HG03103 (cell line): ENCODE measurements at regions not wholly inside any gene's neighbourhood (a gene's known extent, or its start where the extent isn't known, plus 50 kb on each side); places are given as distances from the start of the nearest gene placed in this dataset.
"Not testable (repeated sequence)": the region's sequence is repeated elsewhere in the genome, so short reads cannot be mapped to it uniquely, and the experiment has no call there.

ENCODE experiments used
- ATAC-seq: cut with Tn5 transposase; IDR thresholded peaks from one replicate; pipeline ENCODE4 v1.9.1; 2021; ENCODE audit warnings: low read depth; ENCODE audit not compliant: unreplicated experiment

- no peak for ATAC-seq
Measured at GRCh38 chr11:49499117-49499516, 290.7 kb upstream of the FOLH1 start.

- ATAC-seq = no peak
Measured at GRCh38 chr11:49505231-49505630, 296.8 kb upstream of the FOLH1 start.

- peak; percentile 88 for ATAC-seq
Measured at GRCh38 chr11:49526240-49526829, 317.9 kb upstream of the FOLH1 start.

GRCh38 chr11:49533204-49533603 lies 324.8 kb upstream of the FOLH1 start:
- no peak for ATAC-seq

GRCh38 chr11:49538927-49539326 lies 330.5 kb upstream of the FOLH1 start:
- ATAC-seq = not testable (repeated sequence)

- not testable (repeated sequence) for ATAC-seq
Measured at GRCh38 chr11:49558261-49558847, 350.0 kb upstream of the FOLH1 start.

- not testable (repeated sequence) for ATAC-seq
Measured at GRCh38 chr11:49560593-49560992, 352.2 kb upstream of the FOLH1 start.

- not testable (repeated sequence) for ATAC-seq
Measured at GRCh38 chr11:49561240-49561880, 353.0 kb upstream of the FOLH1 start.

GRCh38 chr11:49562262-49562661 lies 353.9 kb upstream of the FOLH1 start:
- not testable (repeated sequence) for ATAC-seq

- ATAC-seq = not testable (repeated sequence)
Measured at GRCh38 chr11:49579492-49579891, 371.1 kb upstream of the FOLH1 start.

- not testable (repeated sequence) for ATAC-seq
Measured at GRCh38 chr11:49585495-49585894, 366.7 kb upstream of the OR4C13 start.

- not testable (repeated sequence) for ATAC-seq
Measured at GRCh38 chr11:49608892-49609291, 343.3 kb upstream of the OR4C13 start.

- not testable (repeated sequence) for ATAC-seq
Measured at GRCh38 chr11:49623872-49624271, 328.3 kb upstream of the OR4C13 start.

- not testable (repeated sequence) for ATAC-seq
Measured at GRCh38 chr11:49670705-49671104, 281.5 kb upstream of the OR4C13 start.

GRCh38 chr11:49702121-49702520 lies 250.1 kb upstream of the OR4C13 start:
- ATAC-seq = not testable (repeated sequence)

- not testable (repeated sequence) for ATAC-seq
Measured at GRCh38 chr11:49750447-49750846, 201.7 kb upstream of the OR4C13 start.

- ATAC-seq = not testable (repeated sequence)
Measured at GRCh38 chr11:49750960-49751359, 201.2 kb upstream of the OR4C13 start.

GRCh38 chr11:49780791-49781190 lies 171.4 kb upstream of the OR4C13 start:
- not testable (repeated sequence) for ATAC-seq

- not testable (repeated sequence) for ATAC-seq
Measured at GRCh38 chr11:49782000-49782399, 170.2 kb upstream of the OR4C13 start.

GRCh38 chr11:49783841-49784240 lies 168.3 kb upstream of the OR4C13 start:
- not testable (repeated sequence) for ATAC-seq

- not testable (repeated sequence) for ATAC-seq
Measured at GRCh38 chr11:49789787-49790186, 162.4 kb upstream of the OR4C13 start.
